MM.1S (cell line): ENCODE measurements at regions not wholly inside any gene's neighbourhood (a gene's known extent, or its start where the extent isn't known, plus 50 kb on each side); places are given as distances from the start of the nearest gene placed in this dataset.

Experiments
- DNase-seq: peaks from one replicate; pipeline ENCODE4 v3.0.0-alpha.2; 2015
- H2AFZ ChIP-seq: fragments of 300-600 bp; sonication (generic); 2 replicates; pipeline ENCODE4 v1.6.0; 2016; ENCODE audit warnings: antibody characterized with exemption, low read length
- H3F3A ChIP-seq: fragments of 300-600 bp; sonication (generic); 2 replicates; pipeline ENCODE4 v1.6.1; 2016; ENCODE audit warnings: mild to moderate bottlenecking, antibody characterized with exemption, low read length, moderate library complexity, mixed read lengths; ENCODE audit not compliant: insufficient read depth
- H3K27ac ChIP-seq: fragments of 300-600 bp; sonication (generic); 2 replicates; pipeline ENCODE4 v1.5.1; 2016; ENCODE audit warnings: mild to moderate bottlenecking, low read length
- H3K27me3 ChIP-seq: fragments of 300-600 bp; sonication (generic); replicated peaks from 2 replicates; pipeline ENCODE4 v1.6.0; 2016; ENCODE audit warnings: low read length; ENCODE audit not compliant: insufficient read depth
- H3K36me3 ChIP-seq: fragments of 300-600 bp; sonication (generic); replicated peaks from 2 replicates; pipeline ENCODE4 v1.6.1; 2016; ENCODE audit warnings: mild to moderate bottlenecking, low read length, mixed read lengths; ENCODE audit not compliant: insufficient read depth
- H3K4me1 ChIP-seq: fragments of 300-600 bp; sonication (generic); 2 replicates; pipeline ENCODE4 v1.6.1; 2016; ENCODE audit warnings: low read length, mixed read lengths
- H3K4me2 ChIP-seq: fragments of 300-600 bp; sonication (generic); 2 replicates; pipeline ENCODE4 v1.6.0; 2016; ENCODE audit warnings: low read depth, low read length
- H3K4me3 ChIP-seq: fragments of 300-600 bp; sonication (generic); 2 replicates; pipeline ENCODE4 v1.5.1; 2016; ENCODE audit warnings: low read length, mixed read lengths
- H3K79me2 ChIP-seq: fragments of 300-600 bp; sonication (generic); 2 replicates; pipeline ENCODE4 v1.6.1; 2016; ENCODE audit warnings: mixed run types, low read length, mixed read lengths
- H3K9ac ChIP-seq: fragments of 300-600 bp; sonication (generic); 2 replicates; pipeline ENCODE4 v1.6.1; 2016; ENCODE audit warnings: low read length, mixed read lengths
- H3K9me2 ChIP-seq: fragments of 300-600 bp; sonication (generic); replicated peaks from 2 replicates; pipeline ENCODE4 v1.6.1; 2016; ENCODE audit warnings: mild to moderate bottlenecking, low read length, mixed read lengths; ENCODE audit not compliant: insufficient read depth
- H3K9me3 ChIP-seq: fragments of 300-600 bp; sonication (generic); replicated peaks from 2 replicates; pipeline ENCODE4 v1.6.1; 2016; ENCODE audit warnings: mild to moderate bottlenecking, low read length, mixed read lengths; ENCODE audit not compliant: insufficient read depth
- H4K20me1 ChIP-seq: fragments of 300-600 bp; sonication (generic); 2 replicates; pipeline ENCODE4 v1.6.1; 2016; ENCODE audit warnings: mild to moderate bottlenecking, low read length, moderate library complexity, mixed read lengths; ENCODE audit not compliant: insufficient read depth
- CTCF ChIP-seq: fragments of 300-600 bp; sonication (generic); IDR thresholded peaks from 2 replicates; pipeline ENCODE4 v1.5.1; 2016; ENCODE audit warnings: antibody characterized with exemption, low read length, mixed read lengths
- EZH2 ChIP-seq: fragments of 300-600 bp; sonication (generic); optimal IDR thresholded peaks from 2 replicates; pipeline ENCODE3; 2017; ENCODE audit warnings: low read depth, mild to moderate bottlenecking, antibody characterized with exemption, low read length, mixed read lengths
- EZH2phosphoT487 ChIP-seq: fragments of 300-600 bp; sonication (generic); IDR thresholded peaks from 2 replicates; pipeline ENCODE4 v1.6.1; 2018; ENCODE audit warnings: antibody characterized with exemption, low read length

- Histone ChIP-seq H3F3A (no peaks in the 10 kb centered on the region), H3K27me3 (no peaks in the 10 kb centered on the region), H3K9me2 (no peaks in the 10 kb centered on the region), H3K4me2 (no peak overlapping the region), H3K9ac (no peak overlapping the region), H2AFZ (no peak overlapping the region), H3K27ac (no peak overlapping the region), H3K4me3 (no peak overlapping the region), H3K9me3 (peaks cover 3% of the 10 kb centered on the region; the same call in 1 of the 2 replicates), H3K4me1 (no peaks in the 10 kb centered on the region), H3K79me2 (no peaks in the 10 kb centered on the region), H3K36me3 (no peaks in the 10 kb centered on the region), H4K20me1 (no peaks in the 10 kb centered on the region)
- DNase-seq, result no peak
- TF ChIP-seq EZH2phosphoT487, result no peak
- no peak for TF ChIP-seq EZH2
- no peak for TF ChIP-seq CTCF
Measured at GRCh38 chr11:38009932-38010331, 1411.9 kb upstream of the RAG2 start.

- H3K27me3 ChIP-seq, result no peaks in the 10 kb centered on the region
- H3K9me2 ChIP-seq, result no peaks in the 10 kb centered on the region
- H3K27ac ChIP-seq, result no peak overlapping the region
- no peak for DNase-seq
- no peaks in the 10 kb centered on the region for H3F3A ChIP-seq
- no peak overlapping the region for H3K4me2 ChIP-seq
- H3K9ac ChIP-seq, result no peak overlapping the region
- no peak for TF ChIP-seq EZH2phosphoT487
- no peak for TF ChIP-seq EZH2
- no peak for TF ChIP-seq CTCF
- H2AFZ ChIP-seq, result no peak overlapping the region
- H3K36me3 ChIP-seq, result no peaks in the 10 kb centered on the region
- H3K9me3 ChIP-seq, result no peaks in the 10 kb centered on the region
- H3K79me2 ChIP-seq, result no peaks in the 10 kb centered on the region
- H4K20me1 ChIP-seq, result no peaks in the 10 kb centered on the region
- H3K4me1 ChIP-seq, result no peaks in the 10 kb centered on the region
- H3K4me3 ChIP-seq, result no peak overlapping the region
Measured at GRCh38 chr11:38006466-38006865, 1408.4 kb upstream of the RAG2 start.

GRCh38 chr11:38005597-38005996 lies 1407.6 kb upstream of the RAG2 start:
- Histone ChIP-seq H3K4me2 (no peak overlapping the region), H3K27me3 (no peaks in the 10 kb centered on the region), H3K9me2 (no peaks in the 10 kb centered on the region), H3K4me1 (no peaks in the 10 kb centered on the region), H3K36me3 (no peaks in the 10 kb centered on the region), H4K20me1 (no peaks in the 10 kb centered on the region), H2AFZ (no peak overlapping the region), H3K9me3 (no peaks in the 10 kb centered on the region), H3K9ac (no peak overlapping the region), H3K79me2 (no peaks in the 10 kb centered on the region), H3F3A (no peaks in the 10 kb centered on the region), H3K4me3 (no peak overlapping the region), H3K27ac (no peak overlapping the region)
- no peak for DNase-seq
- TF ChIP-seq EZH2, result no peak
- no peak for TF ChIP-seq EZH2phosphoT487
- TF ChIP-seq CTCF, result no peak
